HL-60 (cell line): ENCODE measurements at regions not wholly inside any gene's neighbourhood (a gene's known extent, or its start where the extent isn't known, plus 50 kb on each side); places are given as distances from the start of the nearest gene placed in this dataset.
A peak's percentile ranks its signal among the peaks of the same experiment; 100 is the strongest.

Experiments used
- DNase-seq, 2 experiments: peaks; one replicate each; pipeline ENCODE4 v3.0.0-alpha.2; 2010 to 2020; ENCODE audit warnings: low read depth in 1 of 2, low spot score in 1 of 2
- H3K27ac ChIP-seq: fragments of 250-450 bp; sonication (Bioruptor Pico); replicated peaks from 2 replicates; pipeline ENCODE4 v1.5.1; 2020; ENCODE audit warnings: mild to moderate bottlenecking, moderate library complexity
- H3K27me3 ChIP-seq: fragments of 250-450 bp; sonication (Bioruptor Pico); 2 replicates; pipeline ENCODE4 v1.5.1; 2021; ENCODE audit warnings: mild to moderate bottlenecking, moderate library complexity; ENCODE audit not compliant: insufficient read depth, poor library complexity, severe bottlenecking
- H3K4me3 ChIP-seq: replicated peaks from 2 replicates; pipeline ENCODE4 v1.5.1; 2011; ENCODE audit warnings: mild to moderate bottlenecking, control low read depth, low read length; ENCODE audit not compliant: insufficient read depth
- GABPA ChIP-seq: IDR thresholded peaks from 2 replicates; pipeline ENCODE4 v1.6.1; 2012; ENCODE audit warnings: low read depth
- POLR2AphosphoS5 ChIP-seq: IDR thresholded peaks from 2 replicates; pipeline ENCODE4 v1.6.1; 2012; ENCODE audit warnings: low read depth
- SPI1 ChIP-seq: IDR thresholded peaks from 2 replicates; pipeline ENCODE4 v1.6.1; 2012; ENCODE audit warnings: low read depth, mild to moderate bottlenecking, borderline replicate concordance
- TF ChIP-seq, protein P1 (sequence below): IDR thresholded peaks from one replicate; pipeline ENCODE4 v1.5.1; 2011; ENCODE audit warnings: low read length, control low read depth, inconsistent platforms; ENCODE audit not compliant: insufficient read depth
- TF ChIP-seq, protein P2 (sequence below): IDR thresholded peaks from 2 replicates; pipeline ENCODE4 v1.6.1; 2012; ENCODE audit warnings: low read depth; ENCODE audit not compliant: insufficient replicate concordance

DNA sequence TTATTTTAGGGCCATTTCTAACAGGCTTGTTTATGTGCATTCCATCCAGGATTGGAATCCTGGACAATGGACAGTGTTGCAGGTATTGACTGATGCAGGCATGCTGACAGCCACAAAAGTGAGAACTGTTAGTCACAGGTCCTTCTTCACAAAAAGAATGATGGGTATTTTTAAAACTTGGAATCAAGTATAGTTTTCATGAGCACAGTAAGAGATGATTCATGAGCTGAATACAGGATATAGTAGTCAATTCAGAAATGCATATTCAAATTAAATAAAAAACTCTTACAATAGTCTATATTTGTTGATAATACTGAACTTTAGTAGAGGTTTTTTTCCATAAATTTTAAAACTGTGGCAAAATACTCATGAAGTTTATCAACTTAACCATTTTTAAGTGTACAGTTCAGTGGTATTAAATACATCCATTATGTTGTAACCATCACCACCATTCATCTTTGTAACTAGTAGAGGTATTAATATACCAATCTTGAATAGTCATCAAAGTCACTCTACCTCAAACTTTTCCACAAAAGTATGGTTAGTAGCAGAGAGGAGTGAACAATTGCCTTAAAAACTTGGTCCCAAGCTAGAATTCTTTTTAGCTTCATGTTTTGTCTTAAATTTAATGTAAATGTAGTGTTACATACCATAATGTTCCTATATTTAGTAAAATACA, 79.5 kb downstream of the KCNRG start:
- Histone ChIP-seq H3K27ac (no peak overlapping the region), H3K27me3 (no peaks in the 10 kb centered on the region)
- DNase-seq, result no peak

DNA sequence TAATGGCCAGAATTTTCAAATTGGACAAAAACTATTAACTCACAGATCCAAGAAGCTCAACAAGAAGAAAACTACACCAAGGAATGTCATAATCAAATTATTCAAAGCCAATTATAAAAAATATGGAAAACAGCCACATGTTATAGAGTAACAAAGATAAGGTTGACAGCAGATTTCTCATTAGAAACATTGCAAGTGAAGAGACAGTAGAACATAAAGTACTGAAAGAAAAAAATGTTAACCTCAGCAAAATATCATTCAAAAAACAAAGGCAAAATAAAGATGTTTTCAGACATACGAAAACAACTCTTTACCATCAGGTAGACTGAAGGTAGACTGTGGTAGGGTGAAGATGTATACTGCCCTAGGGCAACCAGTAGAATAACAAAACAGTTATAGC, 83.4 kb downstream of the KCNRG start:
- no peak overlapping the region for H3K27ac ChIP-seq
- TF ChIP-seq SPI1 (no peak), POLR2AphosphoS5 (no peak), GABPA (no peak)
- TF ChIP-seq, protein P1, sequence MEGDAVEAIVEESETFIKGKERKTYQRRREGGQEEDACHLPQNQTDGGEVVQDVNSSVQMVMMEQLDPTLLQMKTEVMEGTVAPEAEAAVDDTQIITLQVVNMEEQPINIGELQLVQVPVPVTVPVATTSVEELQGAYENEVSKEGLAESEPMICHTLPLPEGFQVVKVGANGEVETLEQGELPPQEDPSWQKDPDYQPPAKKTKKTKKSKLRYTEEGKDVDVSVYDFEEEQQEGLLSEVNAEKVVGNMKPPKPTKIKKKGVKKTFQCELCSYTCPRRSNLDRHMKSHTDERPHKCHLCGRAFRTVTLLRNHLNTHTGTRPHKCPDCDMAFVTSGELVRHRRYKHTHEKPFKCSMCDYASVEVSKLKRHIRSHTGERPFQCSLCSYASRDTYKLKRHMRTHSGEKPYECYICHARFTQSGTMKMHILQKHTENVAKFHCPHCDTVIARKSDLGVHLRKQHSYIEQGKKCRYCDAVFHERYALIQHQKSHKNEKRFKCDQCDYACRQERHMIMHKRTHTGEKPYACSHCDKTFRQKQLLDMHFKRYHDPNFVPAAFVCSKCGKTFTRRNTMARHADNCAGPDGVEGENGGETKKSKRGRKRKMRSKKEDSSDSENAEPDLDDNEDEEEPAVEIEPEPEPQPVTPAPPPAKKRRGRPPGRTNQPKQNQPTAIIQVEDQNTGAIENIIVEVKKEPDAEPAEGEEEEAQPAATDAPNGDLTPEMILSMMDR, result no peak
- TF ChIP-seq, protein P2, sequence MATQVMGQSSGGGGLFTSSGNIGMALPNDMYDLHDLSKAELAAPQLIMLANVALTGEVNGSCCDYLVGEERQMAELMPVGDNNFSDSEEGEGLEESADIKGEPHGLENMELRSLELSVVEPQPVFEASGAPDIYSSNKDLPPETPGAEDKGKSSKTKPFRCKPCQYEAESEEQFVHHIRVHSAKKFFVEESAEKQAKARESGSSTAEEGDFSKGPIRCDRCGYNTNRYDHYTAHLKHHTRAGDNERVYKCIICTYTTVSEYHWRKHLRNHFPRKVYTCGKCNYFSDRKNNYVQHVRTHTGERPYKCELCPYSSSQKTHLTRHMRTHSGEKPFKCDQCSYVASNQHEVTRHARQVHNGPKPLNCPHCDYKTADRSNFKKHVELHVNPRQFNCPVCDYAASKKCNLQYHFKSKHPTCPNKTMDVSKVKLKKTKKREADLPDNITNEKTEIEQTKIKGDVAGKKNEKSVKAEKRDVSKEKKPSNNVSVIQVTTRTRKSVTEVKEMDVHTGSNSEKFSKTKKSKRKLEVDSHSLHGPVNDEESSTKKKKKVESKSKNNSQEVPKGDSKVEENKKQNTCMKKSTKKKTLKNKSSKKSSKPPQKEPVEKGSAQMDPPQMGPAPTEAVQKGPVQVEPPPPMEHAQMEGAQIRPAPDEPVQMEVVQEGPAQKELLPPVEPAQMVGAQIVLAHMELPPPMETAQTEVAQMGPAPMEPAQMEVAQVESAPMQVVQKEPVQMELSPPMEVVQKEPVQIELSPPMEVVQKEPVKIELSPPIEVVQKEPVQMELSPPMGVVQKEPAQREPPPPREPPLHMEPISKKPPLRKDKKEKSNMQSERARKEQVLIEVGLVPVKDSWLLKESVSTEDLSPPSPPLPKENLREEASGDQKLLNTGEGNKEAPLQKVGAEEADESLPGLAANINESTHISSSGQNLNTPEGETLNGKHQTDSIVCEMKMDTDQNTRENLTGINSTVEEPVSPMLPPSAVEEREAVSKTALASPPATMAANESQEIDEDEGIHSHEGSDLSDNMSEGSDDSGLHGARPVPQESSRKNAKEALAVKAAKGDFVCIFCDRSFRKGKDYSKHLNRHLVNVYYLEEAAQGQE, result no peak
- no peaks in the 10 kb centered on the region for H3K27me3 ChIP-seq
- DNase-seq, result no peak
- H3K4me3 ChIP-seq, result no peak overlapping the region

More for the DNA sequence above, 79.5 kb downstream of the KCNRG start:
- TF ChIP-seq POLR2AphosphoS5 (no peak), SPI1 (no peak), GABPA (no peak)
- TF ChIP-seq, protein P2, result no peak
- TF ChIP-seq, protein P1, result no peak
- no peak overlapping the region for H3K4me3 ChIP-seq

GRCh38 chr13:50099473-50099872, 84.2 kb downstream of the KCNRG start:
- Histone ChIP-seq H3K4me3 (no peak overlapping the region), H3K27me3 (no peaks in the 10 kb centered on the region), H3K27ac (no peak overlapping the region)
- TF ChIP-seq POLR2AphosphoS5, result peak; percentile 48; the same call in 1 of the 2 replicates
- TF ChIP-seq, protein P2, result no peak
- DNase-seq, result no peak
